Esophagus squamous epithelium (tissue), 5 donors: ENCODE measurements at regions not wholly inside any gene's neighbourhood (a gene's known extent, or its start where the extent isn't known, plus 50 kb on each side); places are given as distances from the start of the nearest gene placed in this dataset.

Experiments
- DNase-seq: peaks from one replicate; lab custom pipeline; 2025; lab: John Stamatoyannopoulos, UW
- H3K27ac ChIP-seq, 4 donors: fragments of 200-600 bp; sonication (generic); one replicate each; pipeline ENCODE4 v1.5.1; 2016 to 2019; ENCODE audit warnings: mild to moderate bottlenecking in 1 of 4
- H3K27me3 ChIP-seq, 4 donors: fragments of 200-600 bp; sonication (generic); 1 replicate in 3 of 4; 2 replicates in 1 of 4; pipeline versions ENCODE4 v1.5.1 to v1.6.0; 2017 to 2021; ENCODE audit warnings: antibody characterized with exemption in 1 of 4
- H3K36me3 ChIP-seq, 3 donors: fragments of 200-600 bp; sonication (generic); one replicate each; pipeline ENCODE4 v1.5.1; 2016 to 2019
- H3K4me1 ChIP-seq, 3 donors: fragments of 200-600 bp; sonication (generic); one replicate each; pipeline ENCODE4 v1.5.1; 2017 to 2019
- H3K4me3 ChIP-seq, 4 donors: fragments of 200-600 bp; sonication (generic); 1 replicate in 3 of 4; 2 replicates in 1 of 4; pipeline ENCODE4 v1.5.1; 2016 to 2019; ENCODE audit warnings: mild to moderate bottlenecking in 2 of 4, moderate library complexity in 1 of 4
- H3K9me3 ChIP-seq, 3 donors: fragments of 200-600 bp; sonication (generic); one replicate each; pipeline ENCODE4 v1.5.1; 2016 to 2019
- POLR2A ChIP-seq, 4 donors: fragments of 450-650 bp; IDR thresholded peaks; one replicate each; pipeline ENCODE4 v1.6.1; 2017; ENCODE audit warnings: antibody characterized with exemption in 4 of 4, mild to moderate bottlenecking in 4 of 4, moderate library complexity in 3 of 4
- WGBS, 2 donors: methylation state at CpG; one replicate each; pipeline ENCODE4 v1.1.5; 2018; 5-methylcytosine and 5-hydroxymethylcytosine counted together
- intact Hi-C: fragments of 100-400 bp; cut with DNase I; formaldehyde crosslinking; loops from one replicate; pipeline ENCODE4 v1.15.0; 2022
- TF ChIP-seq, protein P1 (sequence below), 6 experiments: fragments of 450-650 bp in 4 of 6; fragments of 200-600 bp in 2 of 6; sonication (generic) in 2 of 6; IDR thresholded peaks; one replicate each; pipeline ENCODE4 v1.5.1; 2016 to 2019; ENCODE audit warnings: antibody characterized with exemption in 6 of 6, mild to moderate bottlenecking in 4 of 6, moderate library complexity in 4 of 6
- donor health status: DM: yes; HTN: yes; CAD: no.

DNA sequence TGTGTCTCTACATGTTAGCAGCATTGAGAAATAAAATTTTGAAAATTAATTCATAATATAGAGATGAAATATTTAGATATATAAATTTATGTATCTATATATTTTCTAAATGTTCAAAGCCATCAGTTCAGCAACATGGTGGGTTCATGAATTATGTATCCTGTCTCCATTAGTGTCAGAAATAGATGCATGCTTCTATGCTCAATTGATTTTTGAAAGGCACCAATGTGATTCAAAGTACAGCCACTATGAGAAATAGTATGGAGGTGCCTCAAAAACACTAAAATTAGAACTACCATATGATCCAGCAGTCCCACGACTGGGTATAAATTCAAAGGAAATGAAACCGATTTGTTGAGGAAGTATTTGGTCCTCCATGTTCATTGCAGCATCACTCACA, 128.6 kb upstream of the SYN3 start:
- 68 to 80% methylated on average over 2 of the region's 2 CpGs for WGBS, 2 donors
- no peaks in the 10 kb centered on the region for H3K36me3 ChIP-seq
- TF ChIP-seq, protein P1, sequence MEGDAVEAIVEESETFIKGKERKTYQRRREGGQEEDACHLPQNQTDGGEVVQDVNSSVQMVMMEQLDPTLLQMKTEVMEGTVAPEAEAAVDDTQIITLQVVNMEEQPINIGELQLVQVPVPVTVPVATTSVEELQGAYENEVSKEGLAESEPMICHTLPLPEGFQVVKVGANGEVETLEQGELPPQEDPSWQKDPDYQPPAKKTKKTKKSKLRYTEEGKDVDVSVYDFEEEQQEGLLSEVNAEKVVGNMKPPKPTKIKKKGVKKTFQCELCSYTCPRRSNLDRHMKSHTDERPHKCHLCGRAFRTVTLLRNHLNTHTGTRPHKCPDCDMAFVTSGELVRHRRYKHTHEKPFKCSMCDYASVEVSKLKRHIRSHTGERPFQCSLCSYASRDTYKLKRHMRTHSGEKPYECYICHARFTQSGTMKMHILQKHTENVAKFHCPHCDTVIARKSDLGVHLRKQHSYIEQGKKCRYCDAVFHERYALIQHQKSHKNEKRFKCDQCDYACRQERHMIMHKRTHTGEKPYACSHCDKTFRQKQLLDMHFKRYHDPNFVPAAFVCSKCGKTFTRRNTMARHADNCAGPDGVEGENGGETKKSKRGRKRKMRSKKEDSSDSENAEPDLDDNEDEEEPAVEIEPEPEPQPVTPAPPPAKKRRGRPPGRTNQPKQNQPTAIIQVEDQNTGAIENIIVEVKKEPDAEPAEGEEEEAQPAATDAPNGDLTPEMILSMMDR (IDR thresholded peaks at IDR 0.05) = no peak
- TF ChIP-seq POLR2A (IDR thresholded peaks at IDR 0.05) = no peak
- no peak overlapping the region for H3K27ac ChIP-seq
- intact Hi-C loops = no loop called here
- H3K4me3 ChIP-seq = no peak overlapping the region
- no peak for DNase-seq
- no peaks in the 10 kb centered on the region for H3K27me3 ChIP-seq
- no peaks in the 10 kb centered on the region for H3K4me1 ChIP-seq
- no peaks in the 10 kb centered on the region for H3K9me3 ChIP-seq

DNA sequence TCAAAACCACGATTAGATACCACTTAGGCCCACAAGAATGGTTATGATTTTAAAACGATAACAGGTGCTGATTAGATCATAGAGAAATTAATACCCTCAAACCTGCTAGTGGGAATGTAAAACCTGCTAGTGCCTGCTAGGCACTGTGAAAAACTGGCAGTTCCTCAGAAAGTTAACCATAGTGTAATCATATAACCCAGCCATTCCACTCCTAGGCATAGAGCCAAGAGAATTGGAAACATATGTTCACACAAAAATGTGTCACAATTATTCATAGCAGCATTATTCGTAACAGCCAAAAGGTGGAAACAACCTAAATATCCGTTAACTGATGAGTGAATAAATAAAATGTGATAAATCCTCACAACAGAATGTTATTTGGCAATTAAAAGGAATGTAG, 122.2 kb upstream of the SYN3 start:
- intact Hi-C loops = no loop called here
- H3K9me3 ChIP-seq = no peaks in the 10 kb centered on the region
- no peaks in the 10 kb centered on the region for H3K36me3 ChIP-seq
- H3K27me3 ChIP-seq = no peaks in the 10 kb centered on the region
- H3K4me3 ChIP-seq = no peak overlapping the region
- no peak overlapping the region for H3K27ac ChIP-seq
- TF ChIP-seq, protein P1 (IDR thresholded peaks at IDR 0.05) = no peak
- no peak for TF ChIP-seq POLR2A (IDR thresholded peaks at IDR 0.05)
- 44 to 46% methylated on average over 4 of the region's 4 CpGs for WGBS, 2 donors
- H3K4me1 ChIP-seq = no peaks in the 10 kb centered on the region
- no peak for DNase-seq

DNA sequence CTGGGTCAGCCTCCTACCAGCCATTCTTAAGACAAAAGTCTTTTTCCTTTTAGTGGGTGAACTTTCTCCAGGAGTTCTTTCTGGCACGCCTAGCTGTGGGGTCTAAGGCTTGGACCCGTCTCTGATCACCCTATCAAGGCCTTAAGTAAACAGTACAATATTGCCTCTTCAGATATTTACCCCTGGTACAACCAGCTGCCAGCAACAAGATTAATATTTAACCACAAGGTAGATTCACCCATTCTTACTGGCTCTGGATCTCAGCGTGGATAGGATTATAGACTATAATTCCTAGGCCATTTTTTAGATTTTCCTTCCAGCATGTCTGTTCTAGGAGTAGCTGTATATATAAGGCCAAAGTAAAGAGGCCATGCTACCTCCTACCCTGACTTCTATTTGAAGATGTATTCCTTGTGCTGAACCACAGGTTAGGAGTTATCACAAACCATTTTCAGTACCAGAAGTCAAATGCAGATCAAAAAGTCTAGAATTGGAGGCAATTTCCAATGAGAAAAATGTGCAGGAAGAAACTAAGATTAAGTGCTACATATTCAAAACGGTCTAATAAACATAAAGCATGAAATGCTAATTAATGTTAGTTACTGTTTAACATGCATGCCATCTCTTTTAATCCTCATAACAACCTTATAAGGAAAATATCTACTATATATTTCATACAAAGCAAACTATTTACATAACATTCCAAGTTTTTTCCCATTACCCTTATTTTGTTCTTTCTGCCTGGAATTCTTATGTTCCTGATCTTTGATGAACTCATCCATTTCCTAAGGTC, 110.0 kb upstream of the SYN3 start:
- DNase-seq = no peak
- Histone ChIP-seq H3K27me3 (no peaks in the 10 kb centered on the region), H3K4me3 (no peak overlapping the region), H3K36me3 (no peaks in the 10 kb centered on the region), H3K27ac (no peak overlapping the region), H3K4me1 (no peaks in the 10 kb centered on the region), H3K9me3 (no peaks in the 10 kb centered on the region)
- 51 to 55% methylated on average over 4 of the region's 4 CpGs for WGBS, 2 donors
- intact Hi-C loops = no loop called here
- TF ChIP-seq, protein P1 (IDR thresholded peaks at IDR 0.05) = no peak
- TF ChIP-seq POLR2A (IDR thresholded peaks at IDR 0.05) = no peak

DNA sequence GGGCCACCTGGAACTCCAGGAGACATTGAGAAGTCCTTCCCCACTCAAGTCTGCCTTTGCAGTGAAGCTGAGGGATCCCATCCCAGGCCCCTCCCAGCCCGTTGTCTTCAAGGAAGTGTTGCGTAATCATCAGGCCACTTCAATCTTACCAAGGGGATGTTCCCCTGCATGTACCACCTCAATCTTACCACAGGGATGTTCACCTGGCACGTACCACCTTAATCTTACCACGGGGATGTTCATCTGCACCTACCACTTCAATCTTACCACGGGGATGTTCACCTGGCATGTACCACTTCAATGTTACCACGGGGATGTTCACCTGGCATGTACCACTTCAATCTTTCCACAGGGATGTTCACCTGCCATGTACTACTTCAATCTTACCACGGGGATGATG, 108.0 kb upstream of the SYN3 start:
- intact Hi-C loops = no loop called here
- 44 to 56% methylated on average over 7 of the region's 7 CpGs for WGBS, 2 donors

DNA sequence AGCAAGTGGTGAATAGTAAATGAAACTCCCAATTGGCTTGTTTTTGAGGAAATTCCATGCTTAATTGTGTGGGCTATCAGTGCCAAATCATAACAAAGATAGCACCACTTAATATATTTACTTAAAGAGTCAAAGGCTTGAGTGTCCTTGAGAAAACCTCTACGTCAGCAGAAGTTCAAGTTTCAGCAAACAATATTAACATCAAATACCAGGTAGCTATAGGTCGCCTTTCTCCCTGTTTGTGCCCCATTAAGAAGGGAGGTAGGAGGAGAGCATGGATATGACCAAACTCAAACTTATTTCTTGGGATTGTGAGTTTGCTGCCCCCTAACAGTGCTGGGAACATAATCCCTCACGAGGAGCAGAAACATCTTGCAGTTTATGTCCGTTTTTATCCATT, 105.6 kb upstream of the SYN3 start:
- Histone ChIP-seq H3K27me3 (no peaks in the 10 kb centered on the region), H3K4me3 (no peak overlapping the region), H3K27ac (no peak overlapping the region), H3K4me1 (no peaks in the 10 kb centered on the region), H3K9me3 (no peaks in the 10 kb centered on the region), H3K36me3 (no peaks in the 10 kb centered on the region)
- no peak for TF ChIP-seq POLR2A (IDR thresholded peaks at IDR 0.05)
- TF ChIP-seq, protein P1 (IDR thresholded peaks at IDR 0.05) = no peak
- 37 to 49% methylated on average over 4 of the region's 4 CpGs for WGBS, 2 donors
- DNase-seq = no peak
- intact Hi-C loops = no loop called here

More for the DNA sequence above, 108.0 kb upstream of the SYN3 start:
- no peak overlapping the region for H3K27ac ChIP-seq
- no peaks in the 10 kb centered on the region for H3K4me1 ChIP-seq
- no peak for TF ChIP-seq POLR2A (IDR thresholded peaks at IDR 0.05)
- TF ChIP-seq, protein P1 (IDR thresholded peaks at IDR 0.05) = no peak
- H3K4me3 ChIP-seq = no peak overlapping the region
- DNase-seq = no peak
- H3K9me3 ChIP-seq = no peaks in the 10 kb centered on the region
- H3K36me3 ChIP-seq = no peaks in the 10 kb centered on the region
- H3K27me3 ChIP-seq = no peaks in the 10 kb centered on the region
